ENCODE measurements at regions not wholly inside any gene's neighbourhood (a gene's known extent, or its start where the extent isn't known, plus 50 kb on each side); places are given as distances from the start of the nearest gene placed in this dataset.

- TF ChIP-seq CTCF (conservative IDR thresholded peaks at IDR 0.05; ENCODE audit: low read length), result no peak
- no peak for TF ChIP-seq EZH2phosphoT487 (IDR thresholded peaks at IDR 0.05; ENCODE audit: borderline replicate concordance)
Observed at GRCh38 chr2:121033461-121033996, 251.5 kb downstream of the TFCP2L1 start.
